ENCODE measurements at regions not wholly inside any gene's neighbourhood (a gene's known extent, or its start where the extent isn't known, plus 50 kb on each side); places are given as distances from the start of the nearest gene placed in this dataset.
A peak's percentile ranks its signal among the peaks of the same experiment; 100 is the strongest.

DNA sequence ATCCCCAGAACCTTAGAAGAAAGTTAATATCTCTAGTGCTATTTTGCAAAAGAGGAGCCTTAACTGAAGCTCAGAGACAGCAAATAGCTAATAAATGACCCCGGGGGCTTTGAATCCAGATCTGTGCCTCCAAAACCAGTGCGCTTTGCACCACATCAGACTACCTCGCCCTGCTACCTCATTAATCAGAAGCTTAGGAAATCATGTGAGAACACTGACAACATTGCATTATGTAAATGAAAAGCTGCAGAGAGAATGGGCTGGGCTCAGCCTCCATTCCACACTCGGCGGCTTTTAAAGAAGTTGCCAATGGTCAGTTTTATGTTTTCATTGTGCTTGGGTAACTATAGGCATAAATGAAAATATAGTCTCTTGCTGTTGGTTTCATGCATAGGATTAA, 54.0 kb upstream of the STMND1 start:
- 93% methylated on average over 4 of the region's 5 CpGs for WGBS (ENCODE audit: insufficient coverage)
- ChIA-PET POLR2A (no interaction called here), CTCF (no interaction called here)
- Histone ChIP-seq H3K4me1 (ENCODE audit: control extremely low read depth in 1 of 4, control insufficient read depth in 4 of 4, insufficient read depth in 4 of 4, low read length in 3 of 4) (no peaks in the 10 kb centered on the region), H3K27me3 (replicated peaks in 2 of 5; ENCODE audit: control insufficient read depth in 4 of 5, insufficient read depth in 5 of 5, low read length in 4 of 5) (peaks cover 0 to 3% (median 0%) of the 10 kb centered on the region in 5 experiments), H3K4me3 (ENCODE audit: control insufficient read depth in 1 of 7, extremely low read depth in 1 of 7, insufficient read depth in 4 of 7, low read depth in 2 of 7, low read length in 6 of 7) (no peak overlapping the region), H3K9me3 (ENCODE audit: control extremely low read depth in 1 of 5, control insufficient read depth in 4 of 5, insufficient read depth in 2 of 5, low read depth in 1 of 5, low read length in 4 of 5) (no peaks in the 10 kb centered on the region), H3K27ac (ENCODE audit: insufficient read depth in 1 of 2, low read depth in 1 of 2, low read length in 2 of 2, poor library complexity in 1 of 2, severe bottlenecking in 2 of 2) (no peak overlapping the region), H3K36me3 (ENCODE audit: control insufficient read depth in 4 of 4, insufficient read depth in 4 of 4, low read length in 3 of 4) (no peaks in the 10 kb centered on the region)
- DNase-seq = no peak

DNA sequence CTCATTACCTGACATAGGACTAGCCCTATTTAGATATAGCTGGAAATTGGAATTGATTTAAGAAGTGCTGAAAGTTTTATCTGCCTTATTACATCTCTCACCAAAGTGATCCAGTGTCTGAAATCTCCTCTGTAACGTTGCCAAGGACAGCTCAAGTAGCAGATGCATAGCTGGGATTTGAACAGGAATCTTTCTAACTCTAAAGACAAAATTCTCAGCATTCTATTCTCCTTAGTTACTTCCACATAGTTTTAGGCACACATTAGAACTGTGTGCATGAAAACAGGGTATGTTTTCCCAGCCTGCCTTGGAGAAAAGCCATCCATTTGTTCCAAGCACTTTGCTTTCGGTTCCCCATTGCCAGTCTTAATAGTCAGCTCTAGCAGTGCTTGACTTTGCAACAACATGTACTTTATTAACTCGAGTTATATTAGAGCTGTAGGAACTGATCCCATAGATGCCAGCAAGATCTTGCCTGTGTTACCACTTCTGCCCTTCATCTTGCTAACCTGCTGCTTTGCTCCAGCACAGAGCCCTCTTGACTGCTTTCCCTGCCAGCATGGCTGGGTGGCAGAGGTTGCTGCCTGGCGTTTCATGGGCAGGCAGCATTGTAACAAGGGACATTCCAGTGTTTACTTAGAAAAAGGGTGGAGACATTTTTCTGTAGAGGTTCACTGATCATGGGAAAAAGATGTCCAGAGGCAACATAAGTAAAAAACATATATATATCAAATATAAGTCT, 56.1 kb upstream of the STMND1 start:
- CTCF ChIA-PET = interaction anchor here (1.0 kb wide), 1 partner anchor 14 kb away, joined by 3 read pairs; no protein-coding TSS in a partner anchor
- WGBS (ENCODE audit: insufficient coverage) = 94% methylated on average over 3 of the region's 4 CpGs
- no peak overlapping the region for H3K4me3 ChIP-seq (ENCODE audit: control insufficient read depth in 1 of 7, extremely low read depth in 1 of 7, insufficient read depth in 4 of 7, low read depth in 2 of 7, low read length in 6 of 7)
- no peak overlapping the region for H3K27ac ChIP-seq (ENCODE audit: insufficient read depth in 1 of 2, low read depth in 1 of 2, low read length in 2 of 2, poor library complexity in 1 of 2, severe bottlenecking in 2 of 2)
- H3K27me3 ChIP-seq (replicated peaks in 2 of 5; ENCODE audit: control insufficient read depth in 4 of 5, insufficient read depth in 5 of 5, low read length in 4 of 5) = peaks cover 0 to 3% (median 0%) of the 10 kb centered on the region in 5 experiments
- DNase-seq = no peak
- no peaks in the 10 kb centered on the region for H3K4me1 ChIP-seq (ENCODE audit: control extremely low read depth in 1 of 4, control insufficient read depth in 4 of 4, insufficient read depth in 4 of 4, low read length in 3 of 4)
- H3K36me3 ChIP-seq (ENCODE audit: control insufficient read depth in 4 of 4, insufficient read depth in 4 of 4, low read length in 3 of 4) = no peaks in the 10 kb centered on the region
- POLR2A ChIA-PET = no interaction called here
- no peaks in the 10 kb centered on the region for H3K9me3 ChIP-seq (ENCODE audit: control extremely low read depth in 1 of 5, control insufficient read depth in 4 of 5, insufficient read depth in 2 of 5, low read depth in 1 of 5, low read length in 4 of 5)

DNA sequence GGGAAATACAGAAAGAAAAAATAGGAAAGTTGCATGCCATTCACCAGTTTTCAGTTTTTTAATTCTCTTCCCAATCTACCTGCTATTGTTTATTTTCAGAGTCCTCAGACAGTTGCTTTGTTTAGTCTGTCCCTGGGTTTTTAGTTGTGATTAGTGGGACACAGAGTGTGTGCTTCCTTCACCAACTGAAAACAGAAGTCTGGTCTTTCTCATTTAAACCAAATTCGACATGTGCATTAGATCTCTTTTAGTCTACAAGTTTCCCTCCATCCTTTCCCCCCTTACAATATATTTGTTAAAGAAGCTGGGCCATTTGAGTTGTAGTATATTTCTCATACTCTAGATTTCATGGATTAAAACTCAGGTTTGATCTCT, 58.7 kb upstream of the STMND1 start:
- CTCF ChIA-PET = no interaction called here
- Histone ChIP-seq H3K4me3 (ENCODE audit: control insufficient read depth in 1 of 7, extremely low read depth in 1 of 7, insufficient read depth in 4 of 7, low read depth in 2 of 7, low read length in 6 of 7) (no peak overlapping the region), H3K4me1 (ENCODE audit: control extremely low read depth in 1 of 4, control insufficient read depth in 4 of 4, insufficient read depth in 4 of 4, low read length in 3 of 4) (no peaks in the 10 kb centered on the region), H3K27me3 (replicated peaks in 2 of 5; ENCODE audit: control insufficient read depth in 4 of 5, insufficient read depth in 5 of 5, low read length in 4 of 5) (peaks cover 0 to 3% (median 0%) of the 10 kb centered on the region in 5 experiments), H3K36me3 (ENCODE audit: control insufficient read depth in 4 of 4, insufficient read depth in 4 of 4, low read length in 3 of 4) (no peaks in the 10 kb centered on the region), H3K9me3 (ENCODE audit: control extremely low read depth in 1 of 5, control insufficient read depth in 4 of 5, insufficient read depth in 2 of 5, low read depth in 1 of 5, low read length in 4 of 5) (no peaks in the 10 kb centered on the region), H3K27ac (ENCODE audit: insufficient read depth in 1 of 2, low read depth in 1 of 2, low read length in 2 of 2, poor library complexity in 1 of 2, severe bottlenecking in 2 of 2) (no peak overlapping the region)
- POLR2A ChIA-PET = no interaction called here
- no CpG with 5 or more reads among the region's 1 CpG for WGBS (ENCODE audit: insufficient coverage)
- no peak for DNase-seq

DNA sequence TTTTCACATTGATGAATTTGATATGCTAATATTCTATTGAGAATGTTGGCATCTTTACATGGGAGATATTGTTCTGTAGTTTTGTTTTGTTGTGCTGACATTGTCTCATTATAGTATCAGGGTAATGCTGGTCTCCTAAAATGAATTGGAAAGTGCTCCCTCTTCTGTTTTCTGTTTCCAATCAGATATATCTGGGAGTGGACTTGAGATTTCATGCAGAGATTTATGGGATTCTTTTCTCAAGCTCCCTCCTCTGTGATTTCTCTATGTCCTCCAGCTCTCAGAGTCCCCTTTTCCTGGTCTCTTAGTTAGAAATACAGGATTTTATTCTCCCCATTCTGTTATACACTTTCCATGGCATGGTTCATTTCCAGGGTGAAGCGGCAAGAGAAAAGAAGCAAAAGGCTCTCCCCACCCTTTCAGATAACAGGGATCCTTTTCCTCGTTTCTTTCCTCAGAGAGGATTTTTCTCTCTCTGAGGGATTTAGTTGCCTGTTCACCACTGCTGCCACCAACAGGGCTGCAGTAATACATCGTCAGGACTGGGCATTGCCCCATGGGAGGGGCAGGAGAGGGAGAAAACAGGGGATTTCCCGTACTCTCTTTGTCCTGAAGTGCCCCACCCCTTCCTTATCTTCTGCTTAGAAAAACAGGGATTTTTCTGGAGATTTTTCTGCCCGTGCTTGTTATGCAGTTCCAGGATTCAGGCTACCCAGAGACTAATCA, 59.3 kb upstream of the STMND1 start:
- DNase-seq = peak in 2 of 3 donors; percentile 14
- H3K4me3 ChIP-seq (ENCODE audit: control insufficient read depth in 1 of 7, extremely low read depth in 1 of 7, insufficient read depth in 4 of 7, low read depth in 2 of 7, low read length in 6 of 7) = no peak overlapping the region
- no peaks in the 10 kb centered on the region for H3K36me3 ChIP-seq (ENCODE audit: control insufficient read depth in 4 of 4, insufficient read depth in 4 of 4, low read length in 3 of 4)
- ChIA-PET POLR2A (no interaction called here), CTCF (no interaction called here)
- WGBS (ENCODE audit: insufficient coverage) = 32% methylated on average over 5 of the region's 5 CpGs
- no peak overlapping the region for H3K27ac ChIP-seq (ENCODE audit: insufficient read depth in 1 of 2, low read depth in 1 of 2, low read length in 2 of 2, poor library complexity in 1 of 2, severe bottlenecking in 2 of 2)
- H3K9me3 ChIP-seq (ENCODE audit: control extremely low read depth in 1 of 5, control insufficient read depth in 4 of 5, insufficient read depth in 2 of 5, low read depth in 1 of 5, low read length in 4 of 5) = no peaks in the 10 kb centered on the region
- peaks cover 0 to 3% (median 0%) of the 10 kb centered on the region in 5 experiments for H3K27me3 ChIP-seq (replicated peaks in 2 of 5; ENCODE audit: control insufficient read depth in 4 of 5, insufficient read depth in 5 of 5, low read length in 4 of 5)
- no peaks in the 10 kb centered on the region for H3K4me1 ChIP-seq (ENCODE audit: control extremely low read depth in 1 of 4, control insufficient read depth in 4 of 4, insufficient read depth in 4 of 4, low read length in 3 of 4)

DNA sequence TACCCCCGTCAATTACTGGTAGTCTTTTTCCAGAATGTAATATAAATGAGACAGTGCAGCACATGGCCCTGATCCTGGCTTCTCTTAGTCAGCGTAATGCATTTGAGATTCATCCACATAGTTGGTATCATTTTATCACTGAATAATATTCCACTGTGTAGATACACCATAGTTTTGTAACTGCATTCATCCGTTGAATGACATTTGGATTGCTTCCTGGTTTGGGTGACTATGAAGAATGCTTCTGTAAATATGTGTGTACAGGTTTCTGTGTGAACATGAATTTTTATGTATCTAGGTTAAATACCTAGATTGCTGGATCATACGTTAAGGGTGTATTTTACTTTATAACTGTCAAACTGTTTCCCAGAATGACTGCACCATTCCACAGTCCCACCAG, 62.6 kb upstream of the STMND1 start:
- H3K4me1 ChIP-seq (ENCODE audit: control extremely low read depth in 1 of 4, control insufficient read depth in 4 of 4, insufficient read depth in 4 of 4, low read length in 3 of 4) = no peaks in the 10 kb centered on the region
- no peak for DNase-seq
- H3K36me3 ChIP-seq (ENCODE audit: control insufficient read depth in 4 of 4, insufficient read depth in 4 of 4, low read length in 3 of 4) = no peaks in the 10 kb centered on the region
- no peak overlapping the region for H3K27ac ChIP-seq (ENCODE audit: insufficient read depth in 1 of 2, low read depth in 1 of 2, low read length in 2 of 2, poor library complexity in 1 of 2, severe bottlenecking in 2 of 2)
- no peaks in the 10 kb centered on the region for H3K9me3 ChIP-seq (ENCODE audit: control extremely low read depth in 1 of 5, control insufficient read depth in 4 of 5, insufficient read depth in 2 of 5, low read depth in 1 of 5, low read length in 4 of 5)
- ChIA-PET POLR2A (no interaction called here), CTCF (no interaction called here)
- no peak overlapping the region for H3K4me3 ChIP-seq (ENCODE audit: control insufficient read depth in 1 of 7, extremely low read depth in 1 of 7, insufficient read depth in 4 of 7, low read depth in 2 of 7, low read length in 6 of 7)
- WGBS (ENCODE audit: insufficient coverage) = no CpG with 5 or more reads among the region's 4 CpGs
- peaks cover 0 to 3% (median 0%) of the 10 kb centered on the region in 5 experiments for H3K27me3 ChIP-seq (replicated peaks in 2 of 5; ENCODE audit: control insufficient read depth in 4 of 5, insufficient read depth in 5 of 5, low read length in 4 of 5)

DNA sequence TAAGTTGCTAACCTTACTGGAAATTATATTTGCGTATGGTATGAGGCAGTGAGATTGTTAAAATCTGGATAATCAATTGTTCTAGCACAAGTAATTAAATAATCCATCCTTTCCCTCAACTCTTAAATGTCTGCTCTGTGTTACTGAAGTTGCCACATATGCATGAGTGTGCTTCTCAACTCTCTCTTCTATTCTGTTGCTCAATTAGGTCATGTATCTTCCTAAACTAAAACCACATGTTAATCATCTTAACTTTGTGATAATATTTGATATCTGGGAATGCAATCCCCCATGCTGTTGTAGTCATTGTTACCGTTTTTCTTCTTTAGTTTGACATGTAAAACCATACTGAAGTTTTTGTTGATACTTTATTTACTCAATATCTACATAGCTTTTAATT, 63.5 kb upstream of the STMND1 start:
- ChIA-PET CTCF (no interaction called here), POLR2A (no interaction called here)
- H3K36me3 ChIP-seq (ENCODE audit: control insufficient read depth in 4 of 4, insufficient read depth in 4 of 4, low read length in 3 of 4) = no peaks in the 10 kb centered on the region
- DNase-seq = no peak
- no peak overlapping the region for H3K4me3 ChIP-seq (ENCODE audit: control insufficient read depth in 1 of 7, extremely low read depth in 1 of 7, insufficient read depth in 4 of 7, low read depth in 2 of 7, low read length in 6 of 7)
- H3K27ac ChIP-seq (ENCODE audit: insufficient read depth in 1 of 2, low read depth in 1 of 2, low read length in 2 of 2, poor library complexity in 1 of 2, severe bottlenecking in 2 of 2) = no peak overlapping the region
- no peaks in the 10 kb centered on the region for H3K4me1 ChIP-seq (ENCODE audit: control extremely low read depth in 1 of 4, control insufficient read depth in 4 of 4, insufficient read depth in 4 of 4, low read length in 3 of 4)
- no CpG with 5 or more reads among the region's 2 CpGs for WGBS (ENCODE audit: insufficient coverage)
- no peaks in the 10 kb centered on the region for H3K9me3 ChIP-seq (ENCODE audit: control extremely low read depth in 1 of 5, control insufficient read depth in 4 of 5, insufficient read depth in 2 of 5, low read depth in 1 of 5, low read length in 4 of 5)
- H3K27me3 ChIP-seq (replicated peaks in 2 of 5; ENCODE audit: control insufficient read depth in 4 of 5, insufficient read depth in 5 of 5, low read length in 4 of 5) = no peaks in the 10 kb centered on the region

DNA sequence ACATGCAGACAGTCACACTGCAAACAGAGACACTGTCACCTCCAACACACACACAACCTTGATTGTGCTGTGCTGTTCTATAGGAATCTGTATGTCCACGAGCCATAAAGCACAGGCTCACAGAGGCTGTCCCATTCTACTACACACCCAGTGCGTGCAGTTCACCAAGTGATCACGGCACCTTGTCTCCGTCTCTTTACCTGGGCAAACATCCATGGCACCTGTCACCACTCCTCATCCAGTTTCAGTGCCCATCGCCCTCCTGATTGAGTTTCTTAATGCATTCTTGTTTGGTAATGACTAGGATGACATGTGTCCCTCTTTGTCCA, 65.8 kb upstream of the STMND1 start:
- 94% methylated on average over 3 of the region's 5 CpGs for WGBS (ENCODE audit: insufficient coverage)
- CTCF ChIA-PET = no interaction called here
- POLR2A ChIA-PET = no interaction called here

More for the DNA sequence above, 65.8 kb upstream of the STMND1 start:
- Histone ChIP-seq H3K27ac (ENCODE audit: insufficient read depth in 1 of 2, low read depth in 1 of 2, low read length in 2 of 2, poor library complexity in 1 of 2, severe bottlenecking in 2 of 2) (no peak overlapping the region), H3K36me3 (ENCODE audit: control insufficient read depth in 4 of 4, insufficient read depth in 4 of 4, low read length in 3 of 4) (no peaks in the 10 kb centered on the region), H3K9me3 (ENCODE audit: control extremely low read depth in 1 of 5, control insufficient read depth in 4 of 5, insufficient read depth in 2 of 5, low read depth in 1 of 5, low read length in 4 of 5) (no peaks in the 10 kb centered on the region), H3K4me3 (ENCODE audit: control insufficient read depth in 1 of 7, extremely low read depth in 1 of 7, insufficient read depth in 4 of 7, low read depth in 2 of 7, low read length in 6 of 7) (no peak overlapping the region), H3K27me3 (replicated peaks in 2 of 5; ENCODE audit: control insufficient read depth in 4 of 5, insufficient read depth in 5 of 5, low read length in 4 of 5) (no peaks in the 10 kb centered on the region), H3K4me1 (ENCODE audit: control extremely low read depth in 1 of 4, control insufficient read depth in 4 of 4, insufficient read depth in 4 of 4, low read length in 3 of 4) (no peaks in the 10 kb centered on the region)
- DNase-seq = no peak

Data from common myeloid progenitor, CD34-positive (primary cell).